HG03565 (cell line): ENCODE measurements at regions not wholly inside any gene's neighbourhood (a gene's known extent, or its start where the extent isn't known, plus 50 kb on each side); places are given as distances from the start of the nearest gene placed in this dataset.

Source experiments
- ATAC-seq: cut with Tn5 transposase; IDR thresholded peaks from one replicate; pipeline ENCODE4 v1.9.1; 2021; ENCODE audit warnings: mild to moderate bottlenecking, moderate library complexity; ENCODE audit not compliant: unreplicated experiment

- ATAC-seq: no peak
Measured at GRCh38 chr4:133484287-133484686, 335.2 kb downstream of the PCDH10 start.

GRCh38 chr4:133483600-133484246 lies 334.6 kb downstream of the PCDH10 start:
- ATAC-seq: no peak

- ATAC-seq: no peak
Measured at GRCh38 chr4:133476063-133476462, 327.0 kb downstream of the PCDH10 start.

- no peak for ATAC-seq
Measured at GRCh38 chr4:133474501-133474900, 325.4 kb downstream of the PCDH10 start.

- no peak for ATAC-seq
Measured at GRCh38 chr4:133472244-133472643, 323.1 kb downstream of the PCDH10 start.

GRCh38 chr4:133467290-133467947 lies 318.3 kb downstream of the PCDH10 start:
- ATAC-seq: no peak

- ATAC-seq: no peak
Measured at GRCh38 chr4:133465022-133465421, 315.9 kb downstream of the PCDH10 start.

- no peak for ATAC-seq
Measured at GRCh38 chr4:133464311-133464710, 315.2 kb downstream of the PCDH10 start.

GRCh38 chr4:133452678-133453077 lies 303.6 kb downstream of the PCDH10 start:
- ATAC-seq: no peak

- ATAC-seq: no peak
Measured at GRCh38 chr4:133450813-133451212, 301.7 kb downstream of the PCDH10 start.

- ATAC-seq: no peak
Measured at GRCh38 chr4:133440404-133440803, 291.3 kb downstream of the PCDH10 start.

- no peak for ATAC-seq
Measured at GRCh38 chr4:133439830-133440229, 290.7 kb downstream of the PCDH10 start.

GRCh38 chr4:133424605-133425004 lies 275.5 kb downstream of the PCDH10 start:
- no peak for ATAC-seq

GRCh38 chr4:133403913-133404312 lies 254.8 kb downstream of the PCDH10 start:
- no peak for ATAC-seq

- ATAC-seq: no peak
Measured at GRCh38 chr4:133402616-133403015, 253.5 kb downstream of the PCDH10 start.

GRCh38 chr4:133394971-133395627 lies 246.0 kb downstream of the PCDH10 start:
- no peak for ATAC-seq

- no peak for ATAC-seq
Measured at GRCh38 chr4:133390198-133390855, 241.2 kb downstream of the PCDH10 start.

GRCh38 chr4:133389029-133389428 lies 239.9 kb downstream of the PCDH10 start:
- no peak for ATAC-seq

- ATAC-seq: no peak
Measured at GRCh38 chr4:133385161-133385954, 236.3 kb downstream of the PCDH10 start.

- ATAC-seq: no peak
Measured at GRCh38 chr4:133379681-133380438, 230.8 kb downstream of the PCDH10 start.
